RPMI8226 (cell line): ENCODE measurements at regions not wholly inside any gene's neighbourhood (a gene's known extent, or its start where the extent isn't known, plus 50 kb on each side); places are given as distances from the start of the nearest gene placed in this dataset.
A peak's percentile ranks its signal among the peaks of the same experiment; 100 is the strongest.
"Not testable (repeated sequence)": the region's sequence is repeated elsewhere in the genome, so short reads cannot be mapped to it uniquely, and the experiment has no call there.

Source experiments
- DNase-seq: peaks from one replicate; pipeline ENCODE4 v3.0.0-alpha.2; 2015

- no peak for DNase-seq
Measured at GRCh38 chr7:13241416-13241815, 554.0 kb downstream of the ARL4A start.

- DNase-seq = no peak
Measured at GRCh38 chr7:13257661-13258060, 570.2 kb downstream of the ARL4A start.

- no peak for DNase-seq
Measured at GRCh38 chr7:13258386-13258785, 571.0 kb downstream of the ARL4A start.

GRCh38 chr7:13259930-13260329, 572.5 kb downstream of the ARL4A start:
- DNase-seq = no peak

GRCh38 chr7:13262929-13263530, 575.6 kb downstream of the ARL4A start:
- DNase-seq = peak; percentile 47

- no peak for DNase-seq
Measured at GRCh38 chr7:13265271-13265670, 577.8 kb downstream of the ARL4A start.

GRCh38 chr7:13274205-13274604, 586.8 kb downstream of the ARL4A start:
- not testable (repeated sequence) for DNase-seq

- no peak for DNase-seq
Measured at GRCh38 chr7:13276977-13277376, 589.5 kb downstream of the ARL4A start.

GRCh38 chr7:13278020-13278419, 590.6 kb downstream of the ARL4A start:
- DNase-seq = no peak

GRCh38 chr7:13279854-13280435, 592.5 kb downstream of the ARL4A start:
- DNase-seq = peak; percentile 42

- DNase-seq = peak; percentile 34
Measured at GRCh38 chr7:13282377-13282980, 595.0 kb downstream of the ARL4A start.

- DNase-seq = no peak
Measured at GRCh38 chr7:13286916-13287315, 599.5 kb downstream of the ARL4A start.

GRCh38 chr7:13288516-13288915, 601.1 kb downstream of the ARL4A start:
- DNase-seq = no peak

GRCh38 chr7:13290975-13291374, 603.5 kb downstream of the ARL4A start:
- DNase-seq = no peak

- DNase-seq = no peak
Measured at GRCh38 chr7:13293264-13294002, 606.0 kb downstream of the ARL4A start.

GRCh38 chr7:13307040-13307439, 619.6 kb downstream of the ARL4A start:
- no peak for DNase-seq

- no peak for DNase-seq
Measured at GRCh38 chr7:13308423-13308822, 621.0 kb downstream of the ARL4A start.

GRCh38 chr7:13309535-13309934, 622.1 kb downstream of the ARL4A start:
- no peak for DNase-seq

GRCh38 chr7:13312307-13312706, 624.9 kb downstream of the ARL4A start:
- DNase-seq = peak; percentile 30

- no peak for DNase-seq
Measured at GRCh38 chr7:13320333-13320732, 632.9 kb downstream of the ARL4A start.

- no peak for DNase-seq
Measured at GRCh38 chr7:13321316-13321715, 633.9 kb downstream of the ARL4A start.

- no peak for DNase-seq
Measured at GRCh38 chr7:13322126-13322525, 634.7 kb downstream of the ARL4A start.

GRCh38 chr7:13327669-13328068, 640.2 kb downstream of the ARL4A start:
- DNase-seq = no peak

GRCh38 chr7:13333371-13333770, 645.9 kb downstream of the ARL4A start:
- no peak for DNase-seq
